ENCODE measurements at regions not wholly inside any gene's neighbourhood (a gene's known extent, or its start where the extent isn't known, plus 50 kb on each side); places are given as distances from the start of the nearest gene placed in this dataset.

DNA sequence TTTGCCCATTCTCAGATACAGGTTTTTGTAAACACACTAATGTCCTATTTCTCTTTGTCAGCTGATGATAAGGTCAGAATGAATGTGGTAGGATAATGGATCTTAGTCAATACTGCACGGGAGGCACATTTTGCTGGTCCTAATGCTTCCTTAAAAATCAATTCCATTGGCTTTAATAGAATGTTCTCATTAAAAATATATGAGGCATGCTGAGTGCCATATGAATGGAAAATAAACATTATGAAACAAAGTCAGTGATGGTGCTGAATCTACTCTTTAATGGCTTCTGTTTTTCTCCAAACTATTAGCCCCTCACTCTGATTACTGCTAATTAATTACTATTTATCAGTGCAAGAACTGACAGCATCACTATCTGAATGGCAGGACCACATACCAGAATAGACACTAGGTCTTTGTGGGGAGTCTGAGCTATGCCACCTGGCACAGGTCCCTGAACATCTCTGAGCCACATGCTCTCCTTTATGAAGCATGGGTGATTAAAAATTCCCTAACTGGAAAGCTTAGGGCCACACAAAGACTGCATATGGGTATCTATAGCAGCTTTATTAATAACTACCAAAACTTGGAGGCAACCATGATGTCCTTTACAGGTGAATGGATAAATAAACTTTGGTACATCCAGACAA, 278.9 kb downstream of the MEX3B start:
- H3K4me3 ChIP-seq (ENCODE audit: low read depth, low read length): no peak overlapping the region
- no peak for DNase-seq (ENCODE audit: low read depth)
- TF ChIP-seq, protein P1, sequence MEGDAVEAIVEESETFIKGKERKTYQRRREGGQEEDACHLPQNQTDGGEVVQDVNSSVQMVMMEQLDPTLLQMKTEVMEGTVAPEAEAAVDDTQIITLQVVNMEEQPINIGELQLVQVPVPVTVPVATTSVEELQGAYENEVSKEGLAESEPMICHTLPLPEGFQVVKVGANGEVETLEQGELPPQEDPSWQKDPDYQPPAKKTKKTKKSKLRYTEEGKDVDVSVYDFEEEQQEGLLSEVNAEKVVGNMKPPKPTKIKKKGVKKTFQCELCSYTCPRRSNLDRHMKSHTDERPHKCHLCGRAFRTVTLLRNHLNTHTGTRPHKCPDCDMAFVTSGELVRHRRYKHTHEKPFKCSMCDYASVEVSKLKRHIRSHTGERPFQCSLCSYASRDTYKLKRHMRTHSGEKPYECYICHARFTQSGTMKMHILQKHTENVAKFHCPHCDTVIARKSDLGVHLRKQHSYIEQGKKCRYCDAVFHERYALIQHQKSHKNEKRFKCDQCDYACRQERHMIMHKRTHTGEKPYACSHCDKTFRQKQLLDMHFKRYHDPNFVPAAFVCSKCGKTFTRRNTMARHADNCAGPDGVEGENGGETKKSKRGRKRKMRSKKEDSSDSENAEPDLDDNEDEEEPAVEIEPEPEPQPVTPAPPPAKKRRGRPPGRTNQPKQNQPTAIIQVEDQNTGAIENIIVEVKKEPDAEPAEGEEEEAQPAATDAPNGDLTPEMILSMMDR (conservative IDR thresholded peaks at IDR 0.05; ENCODE audit: low read depth, low read length): no peak

DNA sequence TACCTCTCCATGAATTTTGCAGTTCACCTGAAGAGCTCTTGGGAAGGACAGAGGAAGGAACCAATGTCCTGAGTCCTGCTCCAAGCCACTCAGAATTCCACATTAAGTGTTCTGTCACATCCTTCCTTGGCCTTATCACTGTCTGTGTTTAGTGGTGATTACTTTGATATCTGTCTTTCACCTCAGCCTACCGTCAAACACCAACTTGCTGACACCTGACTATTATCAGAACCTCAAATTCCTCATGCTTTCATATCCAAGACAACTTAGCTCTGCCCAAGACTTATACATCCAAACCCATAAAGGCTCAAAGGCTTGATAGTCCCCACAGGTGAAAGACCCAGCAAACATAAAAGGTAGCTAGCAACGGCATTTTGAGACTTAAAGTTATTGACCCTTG, 280.0 kb downstream of the MEX3B start:
- H3K4me3 ChIP-seq (ENCODE audit: low read depth, low read length): no peak overlapping the region
- TF ChIP-seq, protein P1 (conservative IDR thresholded peaks at IDR 0.05; ENCODE audit: low read depth, low read length): no peak
- no peak for DNase-seq (ENCODE audit: low read depth)

DNA sequence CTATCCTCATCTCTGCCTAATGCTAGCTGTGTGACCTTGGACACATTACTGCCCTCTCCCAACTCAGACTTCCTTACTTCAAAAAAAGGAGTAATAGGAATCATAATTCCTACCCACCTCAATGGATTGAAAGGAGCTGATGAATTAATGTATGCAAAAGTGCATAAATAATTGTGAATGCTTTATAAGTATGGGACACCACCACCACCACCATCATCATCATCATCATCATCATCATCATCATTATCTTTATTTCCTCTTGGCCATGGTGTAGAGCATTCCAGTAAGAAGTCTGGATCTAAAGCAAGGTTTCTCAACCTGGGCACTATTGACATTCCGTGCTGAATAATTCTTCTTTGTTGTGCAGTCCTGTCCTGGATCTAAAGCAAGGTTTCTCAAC, 282.5 kb downstream of the MEX3B start:
- H3K4me3 ChIP-seq (ENCODE audit: low read depth, low read length): no peak overlapping the region
- no peak for DNase-seq (ENCODE audit: low read depth)
- TF ChIP-seq, protein P1 (conservative IDR thresholded peaks at IDR 0.05; ENCODE audit: low read depth, low read length): no peak

DNA sequence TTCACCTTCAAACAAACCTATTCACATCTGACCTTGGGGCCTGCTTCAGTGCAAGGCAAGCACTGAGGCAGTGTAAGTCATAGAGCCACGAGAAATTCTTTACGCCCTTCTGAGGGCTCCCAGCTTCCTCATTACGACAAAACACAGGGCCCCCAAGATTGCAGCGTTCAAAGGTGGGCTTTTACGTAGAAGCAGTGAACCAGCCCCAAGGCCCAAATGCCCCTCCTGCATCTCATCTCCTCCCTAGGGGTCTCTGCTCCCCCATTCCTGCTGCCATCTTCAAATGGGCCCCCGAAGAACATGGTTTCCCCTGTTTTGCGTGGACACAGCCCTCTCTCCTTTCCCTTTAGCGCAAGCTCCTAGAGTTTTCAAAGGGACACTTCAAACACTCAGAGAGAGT, 285.1 kb downstream of the MEX3B start:
- DNase-seq (ENCODE audit: low read depth): no peak
- TF ChIP-seq, protein P1 (conservative IDR thresholded peaks at IDR 0.05; ENCODE audit: low read depth, low read length): no peak
- H3K4me3 ChIP-seq (ENCODE audit: low read depth, low read length): no peak overlapping the region

DNA sequence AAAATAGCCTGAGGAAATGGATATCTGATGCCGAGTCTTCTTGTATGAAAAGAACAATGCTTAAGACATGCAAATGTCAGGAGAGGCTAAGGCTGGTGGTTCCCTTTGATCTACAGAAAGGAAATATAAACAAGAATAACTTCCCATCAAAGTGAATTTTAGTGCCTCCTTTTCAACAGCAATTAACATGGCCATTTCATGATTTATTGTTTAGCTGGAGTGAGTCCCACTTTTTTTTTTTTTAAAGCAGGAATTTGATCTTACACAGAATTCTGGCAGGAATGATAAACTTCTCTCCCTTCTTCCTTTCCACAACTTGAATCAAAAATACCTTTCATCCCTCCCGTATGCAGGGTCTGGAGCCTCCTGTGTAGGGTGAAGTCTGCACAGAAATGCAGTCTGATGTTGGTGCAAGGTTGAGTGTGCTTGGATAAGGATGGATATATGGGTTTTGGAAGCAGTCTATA, 287.0 kb downstream of the MEX3B start:
- H3K4me3 ChIP-seq (ENCODE audit: low read depth, low read length): no peak overlapping the region
- DNase-seq (ENCODE audit: low read depth): no peak
- TF ChIP-seq, protein P1 (conservative IDR thresholded peaks at IDR 0.05; ENCODE audit: low read depth, low read length): no peak

DNA sequence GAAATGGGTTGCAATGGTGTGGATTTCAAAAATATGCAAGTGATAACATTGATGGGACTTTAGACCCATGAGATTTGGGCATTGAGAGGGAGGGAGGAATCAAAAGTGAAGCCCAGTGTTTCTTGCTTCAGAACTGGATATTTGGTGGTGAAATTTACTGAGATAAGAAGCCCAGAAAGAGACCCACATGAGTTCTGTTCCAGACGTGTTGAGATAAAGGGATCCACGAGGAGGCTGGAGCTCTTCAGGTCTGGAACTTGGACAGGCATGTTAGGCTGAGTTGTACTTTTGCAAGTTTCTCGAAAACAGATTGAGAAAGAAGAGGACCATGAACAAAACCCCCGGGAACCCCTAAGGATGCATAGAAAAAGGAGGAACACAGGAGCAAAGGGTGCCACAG, 290.2 kb downstream of the MEX3B start:
- DNase-seq (ENCODE audit: low read depth): no peak
- TF ChIP-seq, protein P1 (conservative IDR thresholded peaks at IDR 0.05; ENCODE audit: low read depth, low read length): no peak

DNA sequence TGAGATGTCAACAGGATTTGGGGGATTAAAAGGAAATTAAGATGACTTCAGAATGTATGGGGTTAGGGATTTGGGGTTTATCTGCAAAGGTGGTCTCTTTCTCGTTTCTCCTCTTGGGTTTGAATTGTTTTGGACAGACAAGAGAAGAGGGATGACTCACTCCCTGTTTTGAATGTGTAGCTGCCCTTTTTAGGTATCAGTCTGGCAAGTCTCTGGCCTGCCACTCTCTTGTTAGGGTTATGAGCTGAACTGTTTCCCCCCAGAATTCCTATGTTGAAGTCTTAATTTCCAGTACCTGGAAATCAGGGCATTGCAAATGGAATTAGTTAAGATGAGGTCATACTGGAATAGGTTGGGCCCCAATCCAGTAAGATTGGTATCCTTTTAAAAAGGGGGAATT, 291.7 kb downstream of the MEX3B start:
- no peak for DNase-seq (ENCODE audit: low read depth)
- H3K4me3 ChIP-seq (ENCODE audit: low read depth, low read length): no peak overlapping the region
- TF ChIP-seq, protein P1 (conservative IDR thresholded peaks at IDR 0.05; ENCODE audit: low read depth, low read length): no peak

More for the DNA sequence above, 290.2 kb downstream of the MEX3B start:
- no peak overlapping the region for H3K4me3 ChIP-seq (ENCODE audit: low read depth, low read length)

Data from epithelial cell of proximal tubule (primary cell).